Gastroesophageal sphincter (tissue), 4 donors: ENCODE measurements at regions not wholly inside any gene's neighbourhood (a gene's known extent, or its start where the extent isn't known, plus 50 kb on each side); places are given as distances from the start of the nearest gene placed in this dataset.

ENCODE experiments used
- ATAC-seq: fragments of 150-250 bp; one replicate; pipeline ENCODE4 v1.9.1; 2016; ENCODE audit warnings: mild to moderate bottlenecking, moderate library complexity
- H3K27ac ChIP-seq, 4 donors: fragments of 200-600 bp; sonication (generic) in 3 of 4; 1 replicate in 3 of 4; 2 replicates in 1 of 4; pipeline ENCODE4 v1.5.1; 2016 to 2019
- H3K27me3 ChIP-seq: fragments of 200-600 bp; sonication (generic); one replicate; pipeline ENCODE4 v1.5.1; 2019
- H3K36me3 ChIP-seq, 2 donors: fragments of 200-600 bp; sonication (generic); one replicate each; pipeline ENCODE4 v1.5.1; 2019; ENCODE audit warnings: control low read depth in 1 of 2
- H3K4me1 ChIP-seq, 3 donors: fragments of 200-600 bp; sonication (generic); 1 replicate in 2 of 3; 2 replicates in 1 of 3; pipeline ENCODE4 v1.5.1; 2016 to 2019; ENCODE audit warnings: control low read depth in 2 of 3
- H3K4me3 ChIP-seq, 2 donors: fragments of 200-600 bp; sonication (generic); one replicate each; pipeline ENCODE4 v1.5.1; 2019; ENCODE audit warnings: mild to moderate bottlenecking in 1 of 2, moderate library complexity in 1 of 2
- H3K9me3 ChIP-seq, 3 donors: fragments of 200-600 bp; sonication (generic); one replicate each; pipeline ENCODE4 v1.5.1; 2017 to 2019; ENCODE audit warnings: control low read depth in 2 of 3
- CTCF ChIP-seq, 4 experiments: fragments of 200-600 bp in 2 of 4; fragments of 450-650 bp in 2 of 4; sonication (generic) in 1 of 4; IDR thresholded peaks; one replicate each; pipeline ENCODE4 v1.5.1; 2017 to 2019; ENCODE audit warnings: antibody characterized with exemption in 4 of 4, mild to moderate bottlenecking in 2 of 4, moderate library complexity in 2 of 4
- EP300 ChIP-seq: sonication (generic); formaldehyde crosslinking; IDR thresholded peaks from one replicate; pipeline ENCODE4 v1.6.1; 2017; ENCODE audit warnings: antibody characterized with exemption, mild to moderate bottlenecking
- POLR2A ChIP-seq, 2 donors: fragments of 450-650 bp; IDR thresholded peaks; one replicate each; pipeline ENCODE4 v1.6.1; 2017; ENCODE audit warnings: antibody characterized with exemption in 2 of 2, mild to moderate bottlenecking in 2 of 2, moderate library complexity in 1 of 2
- POLR2AphosphoS5 ChIP-seq: sonication (generic); formaldehyde crosslinking; IDR thresholded peaks from one replicate; pipeline ENCODE4 v1.6.1; 2017; ENCODE audit warnings: antibody characterized with exemption
- WGBS, 2 donors: methylation state at CpG; one replicate each; pipeline ENCODE4 v1.1.5; 2018; ENCODE audit warnings: low coverage in 1 of 2; 5-methylcytosine and 5-hydroxymethylcytosine counted together

GRCh38 chr20:7302250-7302649 lies 534.8 kb downstream of the BMP2 start:
- H3K27me3 ChIP-seq = no peaks in the 10 kb centered on the region
- ATAC-seq = no peak
- no peak for TF ChIP-seq POLR2A (IDR thresholded peaks at IDR 0.05)
- no peak for TF ChIP-seq CTCF (IDR thresholded peaks at IDR 0.05)
- no peak for TF ChIP-seq POLR2AphosphoS5
- no peak for TF ChIP-seq EP300
- no peaks in the 10 kb centered on the region for H3K4me1 ChIP-seq
- no peaks in the 10 kb centered on the region for H3K36me3 ChIP-seq
- H3K9me3 ChIP-seq = no peaks in the 10 kb centered on the region
- no peak overlapping the region for H3K27ac ChIP-seq
- no peak overlapping the region for H3K4me3 ChIP-seq
- 85% methylated on average over 2 of the region's 2 CpGs; no CpG with 5 or more reads in 1 of the 2 donors for WGBS, 2 donors

- ATAC-seq = no peak
Measured at GRCh38 chr20:7305976-7306375, 538.5 kb downstream of the BMP2 start.

GRCh38 chr20:7308163-7308562 lies 540.7 kb downstream of the BMP2 start:
- no peaks in the 10 kb centered on the region for H3K9me3 ChIP-seq
- 64 to 79% methylated on average over 3 of the region's 3 CpGs for WGBS, 2 donors
- no peak for TF ChIP-seq POLR2A (IDR thresholded peaks at IDR 0.05)
- no peak for TF ChIP-seq CTCF (IDR thresholded peaks at IDR 0.05)
- TF ChIP-seq POLR2AphosphoS5 = no peak

More at GRCh38 chr20:7305976-7306375, 538.5 kb downstream of the BMP2 start:
- Histone ChIP-seq H3K4me1 (no peaks in the 10 kb centered on the region), H3K27me3 (no peaks in the 10 kb centered on the region), H3K36me3 (no peaks in the 10 kb centered on the region), H3K27ac (no peak overlapping the region), H3K9me3 (no peaks in the 10 kb centered on the region), H3K4me3 (no peak overlapping the region)
- WGBS, 2 donors = 20 to 39% methylated on average over 4 of the region's 4 CpGs
- TF ChIP-seq CTCF (IDR thresholded peaks at IDR 0.05) (no peak), POLR2AphosphoS5 (no peak), POLR2A (IDR thresholded peaks at IDR 0.05) (no peak), EP300 (no peak)

GRCh38 chr20:7313047-7313446 lies 545.6 kb downstream of the BMP2 start:
- WGBS, 2 donors = 71 to 86% methylated on average over 2 of the region's 2 CpGs
- peaks cover 4% of the 10 kb centered on the region for H3K27me3 ChIP-seq
- TF ChIP-seq POLR2A (IDR thresholded peaks at IDR 0.05) (no peak), EP300 (no peak), CTCF (IDR thresholded peaks at IDR 0.05) (no peak), POLR2AphosphoS5 (no peak)
- ATAC-seq = no peak
- H3K4me1 ChIP-seq = no peaks in the 10 kb centered on the region
- H3K9me3 ChIP-seq = no peaks in the 10 kb centered on the region
- H3K27ac ChIP-seq = no peak overlapping the region
- no peak overlapping the region for H3K4me3 ChIP-seq
- H3K36me3 ChIP-seq = no peaks in the 10 kb centered on the region

More at GRCh38 chr20:7308163-7308562, 540.7 kb downstream of the BMP2 start:
- H3K27me3 ChIP-seq = peaks cover 4% of the 10 kb centered on the region
- no peaks in the 10 kb centered on the region for H3K36me3 ChIP-seq
- ATAC-seq = no peak
- H3K27ac ChIP-seq = no peak overlapping the region
- H3K4me1 ChIP-seq = no peaks in the 10 kb centered on the region
- no peak overlapping the region for H3K4me3 ChIP-seq

- H3K36me3 ChIP-seq = no peaks in the 10 kb centered on the region
- no peak overlapping the region for H3K27ac ChIP-seq
- no peak for ATAC-seq
- whole genome bisulfite sequencing, 2 donors = 69 to 74% methylated on average over 5 of the region's 5 CpGs
- H3K4me1 ChIP-seq = no peaks in the 10 kb centered on the region
- H3K4me3 ChIP-seq = no peak overlapping the region
- TF ChIP-seq CTCF (IDR thresholded peaks at IDR 0.05) = no peak
- H3K27me3 ChIP-seq = peaks cover 5% of the 10 kb centered on the region
- H3K9me3 ChIP-seq = peaks cover 0 to 8% (median 0%) of the 10 kb centered on the region in 3 donors
Measured at GRCh38 chr20:7323957-7324356, 556.5 kb downstream of the BMP2 start.
